ENCODE measurements at regions not wholly inside any gene's neighbourhood (a gene's known extent, or its start where the extent isn't known, plus 50 kb on each side); places are given as distances from the start of the nearest gene placed in this dataset.
"Not testable (repeated sequence)": the region's sequence is repeated elsewhere in the genome, so short reads cannot be mapped to it uniquely, and the experiment has no call there.

GRCh38 chr14:105882011-105882410 lies 355.6 kb downstream of the TMEM121 start:
- DNase-seq, result not testable (repeated sequence)

- no peak for DNase-seq
Observed at GRCh38 chr14:105882626-105883025, 356.2 kb downstream of the TMEM121 start.

GRCh38 chr14:105883066-105884005 lies 357.0 kb downstream of the TMEM121 start:
- DNase-seq, result no peak

DNA sequence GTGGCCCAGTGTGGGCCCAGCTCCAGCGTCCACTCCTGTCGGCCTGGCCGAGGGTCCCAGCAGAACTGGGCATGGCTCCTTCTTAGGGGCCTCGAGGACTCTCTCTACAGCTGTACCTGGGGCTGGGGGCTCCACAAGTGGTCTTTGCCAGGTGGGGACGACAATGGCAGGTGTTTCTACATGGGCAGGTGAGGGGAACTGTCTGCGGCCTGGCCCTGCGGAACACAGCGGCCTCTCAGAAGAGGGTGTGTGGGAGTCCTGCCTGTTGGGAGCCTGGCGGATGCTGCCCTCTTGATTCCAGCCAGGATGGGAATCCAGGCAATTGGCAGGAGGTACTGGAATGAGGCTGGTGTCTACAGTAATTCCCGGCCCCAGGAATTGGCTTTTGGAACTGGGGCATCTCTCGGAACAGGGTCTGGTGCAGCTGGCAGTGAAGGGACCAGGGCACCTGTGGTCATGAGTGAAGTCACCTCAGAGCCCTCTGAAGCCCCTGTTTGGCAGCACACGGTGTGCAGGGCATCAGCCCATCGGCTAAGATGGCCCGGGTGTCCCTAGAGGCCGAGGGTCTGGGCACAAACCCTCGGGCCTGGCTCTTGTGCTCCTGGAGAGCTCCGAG lies 357.9 kb downstream of the TMEM121 start:
- not testable (repeated sequence) for DNase-seq

DNA sequence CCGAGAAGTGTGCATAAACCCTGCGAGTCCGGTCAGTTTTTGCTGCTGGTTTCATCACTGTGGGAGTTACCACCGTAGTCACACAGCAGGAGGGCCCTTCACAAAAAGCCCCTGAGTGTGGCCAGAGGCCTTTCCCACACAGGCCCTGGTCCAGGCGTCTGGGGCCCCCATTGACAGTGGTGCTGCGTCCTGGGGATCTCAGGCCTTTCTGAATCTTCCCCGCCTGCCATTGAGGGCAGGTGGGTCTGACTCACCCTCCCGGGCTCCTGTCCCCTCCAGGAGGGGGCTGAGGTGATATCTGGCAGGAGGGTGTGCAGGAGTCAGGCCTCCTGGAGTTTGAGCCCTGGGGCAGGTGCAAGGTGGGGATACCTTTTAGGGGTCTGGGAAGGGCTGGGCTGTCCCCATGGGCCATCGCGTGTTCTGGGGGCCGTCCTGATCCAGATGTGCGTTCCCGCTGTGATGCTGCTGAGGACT lies 358.5 kb downstream of the TMEM121 start:
- DNase-seq, result no peak

GRCh38 chr14:105885561-105886320 lies 359.4 kb downstream of the TMEM121 start:
- no peak for DNase-seq

DNA sequence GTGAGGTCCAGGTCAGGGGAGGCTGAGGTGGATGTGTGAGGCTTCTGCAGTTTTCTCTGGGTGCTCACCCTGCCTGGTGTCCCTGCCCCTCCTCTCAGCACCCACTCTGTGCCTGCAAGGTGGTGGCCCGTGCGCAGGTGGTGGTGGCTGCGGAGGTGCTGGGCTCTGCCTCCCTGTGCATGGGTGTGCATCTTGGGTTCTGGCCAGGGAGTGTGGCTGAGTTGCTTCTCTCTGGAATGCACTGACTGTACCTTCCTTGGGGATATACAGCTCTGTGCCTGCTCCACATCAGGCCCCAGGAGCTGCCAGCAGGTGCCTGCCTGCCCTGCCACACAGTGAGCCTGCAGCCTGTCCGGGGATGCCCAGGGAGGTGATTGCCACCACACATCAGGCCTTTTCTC lies 360.4 kb downstream of the TMEM121 start:
- not testable (repeated sequence) for DNase-seq

DNA sequence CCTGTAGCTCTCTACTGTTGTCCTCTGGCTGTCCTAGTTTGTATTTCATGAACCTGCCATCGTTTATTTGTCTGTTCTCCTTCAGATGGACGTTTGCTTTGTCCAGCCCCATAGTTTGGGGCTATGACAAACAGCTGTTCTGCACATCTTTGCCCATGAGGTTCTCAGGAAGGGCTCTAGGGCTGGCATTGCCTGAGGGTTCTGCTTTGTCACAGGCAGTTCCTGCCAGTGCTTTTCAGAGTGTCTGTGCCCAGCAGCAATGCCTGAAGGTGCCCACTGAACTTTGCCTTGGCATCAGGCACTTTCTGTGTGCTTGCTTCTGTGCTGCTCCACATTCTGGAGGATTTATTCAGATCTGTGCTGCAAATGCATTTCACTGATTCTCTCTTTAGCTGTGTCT lies 361.3 kb downstream of the TMEM121 start:
- no peak for DNase-seq

- no peak for DNase-seq
Observed at GRCh38 chr14:105888151-105888550, 361.8 kb downstream of the TMEM121 start.

- no peak for DNase-seq
Observed at GRCh38 chr14:105888784-105889665, 362.6 kb downstream of the TMEM121 start.

GRCh38 chr14:105889666-105890473 lies 363.5 kb downstream of the TMEM121 start:
- DNase-seq, result no peak

- DNase-seq, result no peak
Observed at GRCh38 chr14:105890474-105891220, 364.3 kb downstream of the TMEM121 start.

GRCh38 chr14:105891221-105891602 lies 364.8 kb downstream of the TMEM121 start:
- DNase-seq, result no peak

DNA sequence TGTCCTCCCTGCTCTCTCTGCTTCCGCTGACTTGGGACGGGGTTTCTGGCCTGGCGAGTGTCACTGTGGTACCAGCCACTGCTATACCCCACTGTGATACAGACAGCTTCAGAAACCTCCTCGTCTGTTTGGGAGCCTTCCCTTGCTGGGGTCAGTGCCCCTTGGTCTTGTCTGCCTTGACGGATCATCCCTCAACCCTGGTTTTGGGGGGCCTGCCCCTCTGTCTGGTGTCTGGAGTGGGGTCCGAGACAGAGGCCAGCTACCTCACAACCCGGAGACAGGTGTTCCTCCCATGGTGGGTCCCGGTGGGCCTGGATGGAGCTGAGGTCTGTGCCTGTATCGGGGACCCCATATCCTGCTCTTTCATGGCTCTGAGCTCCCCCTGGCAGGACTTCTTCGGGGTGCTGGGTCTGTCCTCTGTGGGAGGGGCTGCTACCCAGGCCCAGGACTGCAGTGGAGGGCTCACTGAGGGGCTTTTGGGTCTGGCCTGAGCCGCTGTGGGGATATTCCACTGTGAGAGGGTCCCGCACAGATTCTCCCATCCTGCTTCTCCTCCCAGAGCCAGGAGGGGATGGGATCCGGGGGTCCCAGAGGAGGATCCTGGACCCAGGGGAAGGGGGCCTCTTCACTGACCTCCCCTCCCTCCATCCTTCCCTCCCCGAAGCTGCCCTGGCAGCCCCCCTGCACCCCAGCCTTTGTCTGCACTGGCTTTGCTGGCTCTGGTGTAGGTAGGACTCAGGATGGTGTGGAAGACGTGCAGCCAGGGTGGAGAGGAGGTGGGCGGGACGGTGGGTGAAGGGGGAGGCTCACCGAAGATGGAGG lies 365.5 kb downstream of the TMEM121 start:
- no peak for DNase-seq

DNA sequence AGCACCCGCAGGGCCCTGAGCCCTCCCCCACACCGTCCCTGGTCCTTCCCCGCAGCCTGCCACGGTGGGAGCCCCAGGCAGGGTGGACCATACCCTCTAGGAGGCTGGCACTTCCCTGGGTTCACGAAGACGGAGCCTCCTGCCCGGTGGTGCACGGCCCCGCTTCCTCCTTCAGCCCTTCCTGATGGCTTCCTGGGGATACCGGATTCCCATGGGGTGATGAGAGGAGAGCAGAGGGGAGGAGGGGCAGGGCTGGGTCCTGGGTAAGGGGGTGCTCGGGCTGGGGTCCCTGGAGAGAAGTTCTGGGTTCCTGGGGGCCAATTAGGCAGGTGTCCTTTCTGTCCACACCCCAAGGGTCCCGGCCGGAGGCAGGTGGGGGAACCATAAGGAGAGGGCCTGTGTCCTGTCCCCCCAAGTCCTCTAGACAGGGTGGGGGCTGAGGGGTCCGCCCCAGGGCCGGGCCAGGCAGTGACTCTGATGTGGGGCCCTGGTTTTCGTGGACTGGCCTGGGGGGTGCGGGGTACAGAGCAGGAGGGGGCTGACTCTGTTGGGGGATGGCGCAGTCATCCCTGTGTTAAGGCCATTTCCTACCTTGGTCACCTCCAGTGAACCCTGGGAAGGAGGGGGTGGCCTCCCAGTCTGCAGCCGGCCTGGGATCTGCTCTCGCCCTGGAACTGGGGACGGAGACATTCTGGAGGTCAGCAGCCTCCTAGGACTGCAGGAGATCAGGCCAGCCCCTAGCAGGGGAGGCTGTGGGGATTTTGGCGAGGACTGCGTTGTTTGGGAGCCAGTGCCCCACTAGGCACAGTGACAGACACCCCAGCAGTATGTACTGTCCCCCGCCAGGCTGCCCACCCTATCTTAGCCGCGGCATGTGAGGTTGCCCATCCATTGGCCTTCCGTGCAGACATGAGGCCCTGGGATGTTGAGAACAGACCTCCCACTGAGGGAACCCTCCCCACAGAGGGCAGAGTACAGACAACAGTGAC lies 366.4 kb downstream of the TMEM121 start:
- not testable (repeated sequence) for DNase-seq

DNA sequence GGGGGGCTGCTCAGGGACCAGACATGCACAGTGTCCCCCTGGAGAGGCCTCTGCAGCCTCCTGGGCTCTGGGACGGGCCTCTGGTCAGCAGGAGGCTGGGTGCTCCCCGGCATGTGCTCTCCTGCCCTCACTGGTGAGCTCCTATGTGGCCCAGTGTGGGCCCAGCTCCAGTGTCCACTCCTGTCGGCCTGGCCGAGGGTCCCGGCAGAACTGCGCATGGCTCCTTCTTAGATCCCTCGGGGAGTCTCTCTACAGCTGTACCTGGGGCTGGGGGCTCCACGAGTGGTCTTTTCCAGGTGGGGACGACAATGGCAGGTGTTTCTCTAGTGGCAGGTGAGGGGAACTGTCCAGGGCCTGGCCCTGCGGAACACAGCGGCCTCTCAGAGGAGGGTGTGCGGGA lies 367.3 kb downstream of the TMEM121 start:
- DNase-seq, result not testable (repeated sequence)

DNA sequence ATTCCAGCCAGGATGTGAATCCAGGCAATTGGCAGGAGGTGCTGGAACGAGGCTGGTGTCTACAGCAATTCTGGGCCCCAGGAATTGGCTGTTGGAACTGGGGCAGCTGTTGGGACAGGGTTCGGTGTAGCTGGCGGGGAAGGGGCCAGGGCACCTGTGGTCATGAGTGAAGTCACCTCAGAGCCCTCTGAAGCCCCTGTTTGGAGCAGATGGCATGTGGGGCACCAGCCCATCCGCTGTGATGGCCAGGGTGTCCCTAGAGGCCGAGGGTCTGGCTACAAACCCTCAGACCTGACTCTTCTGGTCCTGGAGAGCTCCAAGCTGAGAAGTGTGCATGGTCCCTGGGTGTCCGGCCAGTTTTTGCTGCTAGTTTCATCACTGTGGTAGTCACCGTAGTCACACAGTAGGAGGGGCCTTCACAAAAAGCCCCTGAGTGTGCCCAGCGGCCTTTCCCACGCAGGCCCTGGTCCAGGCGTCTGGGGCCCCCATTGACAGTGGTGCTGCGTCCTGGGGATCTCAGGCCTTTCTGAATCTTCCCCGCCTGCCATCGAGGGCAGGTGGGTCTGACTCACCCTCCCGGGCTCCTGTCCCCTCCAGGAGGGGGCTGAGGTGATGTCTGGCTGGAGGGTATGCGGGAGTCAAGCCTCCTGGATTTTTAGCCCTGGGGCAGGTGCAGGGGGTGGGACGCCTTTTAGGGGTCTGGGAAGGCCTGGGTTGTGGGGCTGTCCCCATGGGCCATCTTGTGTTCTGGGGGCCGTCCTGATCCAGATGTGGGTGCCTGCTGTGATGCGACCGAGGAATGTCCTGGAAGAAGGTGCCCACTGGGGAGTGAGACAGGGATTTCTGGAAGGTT lies 368.0 kb downstream of the TMEM121 start:
- no peak for DNase-seq

Measured in CD4-positive, alpha-beta T cell treated with Interleukin-4 for 4 hours (primary cell).